ENCODE measurements at regions not wholly inside any gene's neighbourhood (a gene's known extent, or its start where the extent isn't known, plus 50 kb on each side); places are given as distances from the start of the nearest gene placed in this dataset.

DNA sequence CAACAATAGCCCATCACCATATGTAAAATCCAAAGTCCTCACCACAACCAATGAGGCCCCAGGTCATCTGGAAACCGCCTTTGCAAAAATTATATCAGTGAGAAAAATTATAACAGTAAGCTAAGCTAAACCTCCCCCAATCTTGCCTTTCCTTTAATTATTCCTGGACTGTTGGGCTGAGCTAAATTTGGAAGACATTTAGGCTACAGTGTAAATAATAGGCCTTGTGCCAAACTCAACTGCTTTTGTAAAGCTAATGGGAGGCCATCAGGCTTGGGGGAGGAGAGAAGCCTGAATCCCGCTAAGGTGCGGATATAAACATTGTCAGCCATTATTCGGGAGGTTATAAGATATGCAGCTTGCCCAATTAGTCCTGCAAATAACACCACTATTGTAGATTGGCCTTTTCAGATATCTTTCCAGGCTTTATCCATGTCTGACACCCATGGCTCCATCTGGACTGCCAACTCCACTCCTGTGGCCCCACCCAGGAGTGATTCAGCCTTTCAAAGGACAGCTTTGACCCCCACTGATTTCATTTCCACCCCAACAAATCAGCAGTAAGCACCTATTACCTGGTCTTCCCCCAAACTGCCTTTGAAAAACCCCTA lies 53.0 kb upstream of the CA12 start:
- TF ChIP-seq, protein P1, sequence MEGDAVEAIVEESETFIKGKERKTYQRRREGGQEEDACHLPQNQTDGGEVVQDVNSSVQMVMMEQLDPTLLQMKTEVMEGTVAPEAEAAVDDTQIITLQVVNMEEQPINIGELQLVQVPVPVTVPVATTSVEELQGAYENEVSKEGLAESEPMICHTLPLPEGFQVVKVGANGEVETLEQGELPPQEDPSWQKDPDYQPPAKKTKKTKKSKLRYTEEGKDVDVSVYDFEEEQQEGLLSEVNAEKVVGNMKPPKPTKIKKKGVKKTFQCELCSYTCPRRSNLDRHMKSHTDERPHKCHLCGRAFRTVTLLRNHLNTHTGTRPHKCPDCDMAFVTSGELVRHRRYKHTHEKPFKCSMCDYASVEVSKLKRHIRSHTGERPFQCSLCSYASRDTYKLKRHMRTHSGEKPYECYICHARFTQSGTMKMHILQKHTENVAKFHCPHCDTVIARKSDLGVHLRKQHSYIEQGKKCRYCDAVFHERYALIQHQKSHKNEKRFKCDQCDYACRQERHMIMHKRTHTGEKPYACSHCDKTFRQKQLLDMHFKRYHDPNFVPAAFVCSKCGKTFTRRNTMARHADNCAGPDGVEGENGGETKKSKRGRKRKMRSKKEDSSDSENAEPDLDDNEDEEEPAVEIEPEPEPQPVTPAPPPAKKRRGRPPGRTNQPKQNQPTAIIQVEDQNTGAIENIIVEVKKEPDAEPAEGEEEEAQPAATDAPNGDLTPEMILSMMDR (IDR thresholded peaks at IDR 0.05), result no peak
- TF ChIP-seq EZH2phosphoT487 (IDR thresholded peaks at IDR 0.05) (no peak), EZH2 (IDR thresholded peaks at IDR 0.05) (no peak)

All from neural progenitor cell (in vitro differentiated cells).